GM19023 (cell line): ENCODE measurements at regions not wholly inside any gene's neighbourhood (a gene's known extent, or its start where the extent isn't known, plus 50 kb on each side); places are given as distances from the start of the nearest gene placed in this dataset.
A peak's percentile ranks its signal among the peaks of the same experiment; 100 is the strongest.
"Not testable (repeated sequence)": the region's sequence is repeated elsewhere in the genome, so short reads cannot be mapped to it uniquely, and the experiment has no call there.

Source experiments
- ATAC-seq: cut with Tn5 transposase; IDR thresholded peaks from one replicate; pipeline ENCODE4 v1.9.1; 2021; ENCODE audit warnings: mild to moderate bottlenecking, moderate library complexity; ENCODE audit not compliant: unreplicated experiment

- ATAC-seq: no peak
Measured at GRCh38 chr11:110514967-110515366, 85.2 kb downstream of the FDX1 start.

- ATAC-seq: not testable (repeated sequence)
Measured at GRCh38 chr11:110517381-110517780, 87.6 kb downstream of the FDX1 start.

DNA sequence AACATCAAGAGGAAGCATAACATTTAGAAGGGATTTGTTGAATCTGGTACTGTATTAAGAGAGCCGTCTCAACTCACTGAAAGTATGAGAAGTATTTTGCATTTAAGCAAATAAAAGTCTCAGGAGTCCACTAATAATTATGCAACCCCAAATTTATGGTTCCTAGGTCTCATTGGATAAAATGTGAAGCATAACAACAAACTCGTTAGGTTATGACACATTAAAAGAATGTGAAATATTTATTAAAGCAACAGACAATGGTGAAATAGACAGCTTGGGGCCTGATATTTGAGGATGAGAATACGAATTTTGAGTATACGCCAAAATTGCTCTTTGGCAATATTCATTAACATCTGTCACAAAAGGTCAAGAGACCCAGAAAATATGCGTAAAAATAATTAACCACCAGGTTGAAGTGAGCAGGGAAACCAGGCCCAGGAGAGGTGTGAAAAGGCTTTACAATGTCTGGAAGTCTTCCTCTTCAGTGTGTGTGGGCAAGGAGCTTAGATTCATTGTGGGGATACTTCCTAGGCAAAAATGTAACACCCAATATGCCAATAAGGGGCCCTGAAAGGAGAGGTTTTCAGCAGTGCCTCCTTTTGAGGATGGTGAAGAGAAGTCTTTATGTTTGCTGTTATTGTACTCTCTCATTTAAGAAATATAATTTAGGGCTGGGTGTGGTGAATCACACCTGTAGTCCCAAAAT, 89.2 kb downstream of the FDX1 start:
- ATAC-seq: no peak

- ATAC-seq: no peak
Measured at GRCh38 chr11:110519796-110520195, 90.0 kb downstream of the FDX1 start.

DNA sequence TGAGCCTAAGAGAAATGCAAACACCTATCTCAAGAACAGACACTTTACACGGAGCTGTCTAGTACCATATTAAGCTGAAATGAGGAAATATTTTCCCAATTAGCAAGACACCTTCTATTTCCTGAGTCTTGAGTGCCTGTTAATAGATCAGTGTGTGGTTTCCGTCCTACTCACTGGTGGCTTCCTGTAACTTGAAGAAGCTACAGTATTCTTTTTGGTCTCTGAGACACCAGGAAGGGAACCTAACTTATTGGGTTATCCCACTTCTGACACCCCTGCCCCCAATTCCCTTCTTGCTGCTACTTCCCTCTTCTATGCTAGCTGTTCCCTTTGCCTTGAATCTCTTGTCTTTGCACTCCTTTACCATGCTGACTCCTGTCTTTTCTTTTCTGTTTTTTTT, 92.7 kb downstream of the FDX1 start:
- no peak for ATAC-seq

DNA sequence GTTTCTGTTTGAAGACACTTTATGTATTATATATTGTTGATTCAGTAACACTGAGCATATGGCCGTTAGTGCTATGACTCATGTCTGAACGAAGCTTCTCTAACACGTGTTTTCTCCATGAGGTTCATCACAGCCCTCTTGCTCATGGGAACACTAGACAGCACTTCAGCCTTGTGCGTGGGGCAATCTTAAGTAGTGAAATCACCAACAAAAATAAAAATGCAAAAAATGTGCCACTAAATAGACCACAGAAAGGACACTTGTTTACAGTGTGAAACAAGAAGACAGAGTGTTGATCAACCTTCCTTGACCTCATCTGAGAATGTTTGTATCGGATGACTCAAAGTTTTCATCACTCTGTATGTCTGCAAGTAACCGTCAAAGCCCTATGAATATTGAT, 94.5 kb downstream of the FDX1 start:
- no peak for ATAC-seq

GRCh38 chr11:110525883-110526282, 96.1 kb downstream of the FDX1 start:
- peak; percentile 75 for ATAC-seq

- peak; percentile 52 for ATAC-seq
Measured at GRCh38 chr11:110526323-110526722, 96.6 kb downstream of the FDX1 start.
